Endothelial cell of umbilical vein (primary cell): ENCODE measurements at regions not wholly inside any gene's neighbourhood (a gene's known extent, or its start where the extent isn't known, plus 50 kb on each side); places are given as distances from the start of the nearest gene placed in this dataset.

Experiments used
- BruUV-seq: library from RNA; stranded (reverse); fragments of 400-500 nt; replicated peaks from 2 replicates; lab custom pipeline; 2021; lab: Mats Ljungman, UMichigan
- CTCF ChIA-PET: fragments of 300-600, 350-600 bp; sonication (Branson Sonifier 250); formaldehyde crosslinking; loops from one replicate; lab custom pipeline; 2021; ENCODE audit warnings: antibody characterized with exemption, inconsistent platforms; lab: Charles Lee
- POLR2A ChIA-PET: fragments of 300-600, 350-600 bp; sonication (Branson Sonifier 250); formaldehyde crosslinking; loops from one replicate; lab custom pipeline; 2021; ENCODE audit warnings: antibody characterized with exemption, inconsistent platforms; lab: Charles Lee
- DNase-seq: peaks from one replicate; pipeline ENCODE4 v3.0.0-alpha.2; 2011; ENCODE audit warnings: low read depth, low spot score
- FAIRE-seq: peaks from 2 replicates; lab custom pipeline; 2011; peaks lifted over from hg19 to GRCh38; lab: Jason Lieb, UNC
- H2AFZ ChIP-seq: 2 replicates; pipeline ENCODE4 v1.6.0; 2012; ENCODE audit warnings: low read depth, low read length, control low read depth, inconsistent platforms
- H3K27ac ChIP-seq: 2 replicates; pipeline ENCODE4 v1.5.1; 2011; ENCODE audit warnings: low read depth, mild to moderate bottlenecking, control low read depth, low read length, moderate library complexity; ENCODE audit not compliant: insufficient read depth
- H3K27me3 ChIP-seq, 2 experiments: 2 replicates each; pipeline versions ENCODE4 v1.6.0 to v1.6.1; 2011; ENCODE audit warnings: low read length in 2 of 2, mixed read lengths in 1 of 2; ENCODE audit not compliant: control insufficient read depth in 2 of 2, insufficient read depth in 2 of 2
- H3K36me3 ChIP-seq, 2 experiments: 2 replicates in 1 of 2; 3 replicates in 1 of 2; pipeline ENCODE4 v1.5.1; 2011; ENCODE audit warnings: low read length in 2 of 2, mild to moderate bottlenecking in 1 of 2, moderate library complexity in 1 of 2; ENCODE audit not compliant: control insufficient read depth in 2 of 2, insufficient read depth in 2 of 2; ENCODE audit errors: extremely low read depth in 1 of 2
- H3K4me1 ChIP-seq: 3 replicates; pipeline ENCODE4 v1.5.1; 2011; ENCODE audit warnings: mild to moderate bottlenecking, low read length; ENCODE audit not compliant: control insufficient read depth, insufficient read depth; ENCODE audit errors: extremely low read depth
- H3K4me2 ChIP-seq: 2 replicates; pipeline ENCODE4 v1.6.1; 2011; ENCODE audit warnings: low read length, control low read depth, mixed read lengths; ENCODE audit not compliant: insufficient read depth
- H3K4me3 ChIP-seq, 3 experiments: fragments of 200-600 bp in 1 of 3; sonication (generic), shearing (Covaris generic) in 1 of 3; replicated peaks in 1 of 3; 2 replicates each; pipeline ENCODE4 v1.5.1; 2011 to 2016; ENCODE audit warnings: control low read depth in 3 of 3, low read length in 3 of 3, mild to moderate bottlenecking in 2 of 3, inconsistent platforms in 1 of 3, low read depth in 1 of 3, moderate library complexity in 1 of 3; ENCODE audit not compliant: insufficient read depth in 1 of 3
- H3K79me2 ChIP-seq: 2 replicates; pipeline ENCODE4 v1.6.0; 2012; ENCODE audit warnings: low read length, inconsistent platforms; ENCODE audit not compliant: control insufficient read depth, insufficient read depth
- H3K9ac ChIP-seq: replicated peaks from 2 replicates; pipeline ENCODE3; 2011; ENCODE audit warnings: low read length, control low read depth; ENCODE audit not compliant: insufficient read depth; ENCODE audit errors: extremely low read depth
- H3K9me1 ChIP-seq: replicated peaks from 3 replicates; pipeline ENCODE4 v1.6.0; 2011; ENCODE audit warnings: mild to moderate bottlenecking, low read length; ENCODE audit not compliant: control insufficient read depth, insufficient read depth; ENCODE audit errors: extremely low read depth
- H3K9me3 ChIP-seq: replicated peaks from 2 replicates; pipeline ENCODE4 v1.5.1; 2012; ENCODE audit warnings: low read length, inconsistent platforms; ENCODE audit not compliant: control insufficient read depth, insufficient read depth
- H4K20me1 ChIP-seq: replicated peaks from 2 replicates; pipeline ENCODE3; 2011; ENCODE audit warnings: mild to moderate bottlenecking, low read length; ENCODE audit not compliant: control insufficient read depth, insufficient read depth; ENCODE audit errors: extremely low read depth
- CTCF ChIP-seq, 2 donors: IDR thresholded peaks; 1 replicate in 1 of 2; 2 replicates in 1 of 2; pipeline ENCODE4 v1.5.1; 2011; ENCODE audit warnings: low read length in 2 of 2, mild to moderate bottlenecking in 2 of 2, moderate library complexity in 2 of 2, control low read depth in 1 of 2, inconsistent platforms in 1 of 2, low read depth in 1 of 2; ENCODE audit not compliant: insufficient read depth in 1 of 2; ENCODE audit errors: extremely low read depth in 1 of 2
- EZH2 ChIP-seq: IDR thresholded peaks from 2 replicates; pipeline ENCODE4 v1.6.1; 2012; ENCODE audit warnings: borderline replicate concordance, low read depth, mild to moderate bottlenecking, moderate library complexity, low read length, inconsistent platforms; ENCODE audit not compliant: severe bottlenecking
- FOS ChIP-seq: IDR thresholded peaks from 2 replicates; pipeline ENCODE4 v1.6.1; 2011; ENCODE audit warnings: mild to moderate bottlenecking, low read length, moderate library complexity, borderline replicate concordance; ENCODE audit not compliant: insufficient read depth
- GATA2 ChIP-seq: IDR thresholded peaks from 2 replicates; pipeline ENCODE4 v1.7.0; 2011; ENCODE audit warnings: low read depth, mild to moderate bottlenecking, moderate library complexity, mixed read lengths, low read length; ENCODE audit not compliant: insufficient read length, insufficient read depth
- MAX ChIP-seq: IDR thresholded peaks from 2 replicates; pipeline ENCODE4 v1.6.1; 2011; ENCODE audit not compliant: insufficient read depth, insufficient read length
- MYC ChIP-seq: IDR thresholded peaks from one replicate; pipeline ENCODE4 v1.6.1; 2011; ENCODE audit warnings: mild to moderate bottlenecking, low read depth, low read length
- POLR2A ChIP-seq: IDR thresholded peaks from 2 replicates; pipeline ENCODE4 v1.6.1; 2012; ENCODE audit warnings: low read depth, mild to moderate bottlenecking, control low read depth, low read length
- POLR2AphosphoS5 ChIP-seq: IDR thresholded peaks from 2 replicates; pipeline ENCODE4 v1.6.1; 2012; ENCODE audit warnings: low read depth, mild to moderate bottlenecking, control low read depth, low read length, moderate library complexity; ENCODE audit not compliant: insufficient read depth
- dilution Hi-C: fragments of 300-500 bp; cut with MboI; formaldehyde crosslinking; loops from one replicate; pipeline ENCODE4 v1.15.0; 2019; ENCODE audit warnings: low sequenced_read_pairs; ENCODE audit not compliant: extremely low pct_ligation_motif_present
- intact Hi-C: fragments of 100-400 bp; cut with micrococcal nuclease; formaldehyde crosslinking; loops from one replicate; pipeline ENCODE4 v1.10.0; 2022

- ChIA-PET CTCF (interaction anchor here (0.5 kb wide), 1 partner anchor 589 kb away, joined by 3 read pairs; no protein-coding TSS in a partner anchor), POLR2A (no interaction called here)
- H3K79me2 ChIP-seq, result no peaks in the 10 kb centered on the region
- no peak overlapping the region for H3K4me2 ChIP-seq
- no peak for TF ChIP-seq POLR2A
- no peak for TF ChIP-seq FOS
- TF ChIP-seq CTCF (IDR thresholded peaks at IDR 0.05; ENCODE audit: extremely low read depth in 1 of 2, insufficient read depth in 1 of 2, low read depth in 1 of 2, low read length in 2 of 2), result no peak
- no peak for TF ChIP-seq POLR2AphosphoS5
- no peak for TF ChIP-seq GATA2
- TF ChIP-seq EZH2, result no peak
- no peak for TF ChIP-seq MYC
- no peak for TF ChIP-seq MAX
- no TSS peak for BruUV-seq
- H3K9ac ChIP-seq, result no peak overlapping the region
- H3K4me3 ChIP-seq, result no peak overlapping the region
- no peaks in the 10 kb centered on the region for H3K36me3 ChIP-seq
- H4K20me1 ChIP-seq, result no peaks in the 10 kb centered on the region
- no peaks in the 10 kb centered on the region for H3K9me3 ChIP-seq
- no peaks in the 10 kb centered on the region for H3K4me1 ChIP-seq
- FAIRE-seq (no peak), DNase-seq (no peak)
- dilution Hi-C loops, result no loop called here
- no peak overlapping the region for H3K27ac ChIP-seq
- intact Hi-C loops, result no loop called here
- no peaks in the 10 kb centered on the region for H3K9me1 ChIP-seq
- no peak overlapping the region for H2AFZ ChIP-seq
- H3K27me3 ChIP-seq, result peaks cover 0 to 6% of the 10 kb centered on the region in 2 experiments
Observed at GRCh38 chr15:36177590-36178302, 401.7 kb upstream of the CDIN1 start.
